ES-I3 (cell line): ENCODE measurements at regions not wholly inside any gene's neighbourhood (a gene's known extent, or its start where the extent isn't known, plus 50 kb on each side); places are given as distances from the start of the nearest gene placed in this dataset.

Experiments
- H3K36me3 ChIP-seq: 2 replicates; pipeline ENCODE4 v1.6.1; 2013; ENCODE audit warnings: mild to moderate bottlenecking, low read length, control low read depth, moderate library complexity; ENCODE audit not compliant: insufficient read depth
- H3K4me1 ChIP-seq: 2 replicates; pipeline ENCODE4 v1.6.1; 2013; ENCODE audit warnings: mild to moderate bottlenecking, control low read depth, low read length; ENCODE audit not compliant: insufficient read depth
- H3K9ac ChIP-seq: 2 replicates; pipeline ENCODE4 v1.6.1; 2013; ENCODE audit warnings: low read depth, mild to moderate bottlenecking, low read length, moderate library complexity
- H3K9me3 ChIP-seq: 2 replicates; pipeline ENCODE4 v1.6.1; 2013; ENCODE audit warnings: mild to moderate bottlenecking, low read length, moderate library complexity; ENCODE audit not compliant: control insufficient read depth, insufficient read depth

DNA sequence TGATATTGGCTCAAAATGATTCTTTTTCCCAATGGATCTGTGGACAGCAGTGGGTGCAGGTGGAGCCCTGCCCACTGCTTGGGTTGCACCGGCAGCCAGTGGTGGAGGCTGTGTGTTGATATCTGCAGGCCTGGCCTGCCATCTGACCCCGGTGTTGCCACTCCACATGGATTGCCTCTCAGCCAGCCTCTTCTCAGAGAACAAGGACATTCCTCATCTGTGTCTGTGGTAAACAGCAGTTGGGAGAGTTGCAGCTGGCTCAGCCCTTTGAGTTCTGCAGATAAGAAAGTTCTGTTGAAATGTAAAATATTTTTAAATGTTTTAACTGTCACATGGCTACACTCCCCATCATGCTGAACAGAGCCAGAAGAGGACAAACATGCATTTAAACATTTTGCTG is 374.9 kb upstream of the CELF2 start:
- H3K4me1 ChIP-seq = peaks cover 4% of the 10 kb centered on the region; the same call in 1 of the 2 replicates
- no peaks in the 10 kb centered on the region for H3K36me3 ChIP-seq
- H3K9ac ChIP-seq = no peak overlapping the region
- H3K9me3 ChIP-seq = no peaks in the 10 kb centered on the region

- Histone ChIP-seq H3K36me3 (no peaks in the 10 kb centered on the region), H3K9ac (no peak overlapping the region), H3K9me3 (no peaks in the 10 kb centered on the region), H3K4me1 (peaks cover 4% of the 10 kb centered on the region; the same call in 1 of the 2 replicates)
Observed at GRCh38 chr10:10644008-10644646, 373.5 kb upstream of the CELF2 start.

- H3K9me3 ChIP-seq = no peaks in the 10 kb centered on the region
- peaks cover 4% of the 10 kb centered on the region; the same call in 1 of the 2 replicates for H3K4me1 ChIP-seq
- H3K9ac ChIP-seq = no peak overlapping the region
- no peaks in the 10 kb centered on the region for H3K36me3 ChIP-seq
Observed at GRCh38 chr10:10644676-10645385, 372.8 kb upstream of the CELF2 start.

GRCh38 chr10:10647331-10647730 is 370.3 kb upstream of the CELF2 start:
- H3K9ac ChIP-seq = no peak overlapping the region
- H3K4me1 ChIP-seq = peaks cover 4% of the 10 kb centered on the region; the same call in 1 of the 2 replicates
- no peaks in the 10 kb centered on the region for H3K9me3 ChIP-seq
- H3K36me3 ChIP-seq = no peaks in the 10 kb centered on the region

GRCh38 chr10:10657139-10657760 is 360.4 kb upstream of the CELF2 start:
- Histone ChIP-seq H3K9me3 (no peaks in the 10 kb centered on the region), H3K4me1 (no peaks in the 10 kb centered on the region), H3K36me3 (no peaks in the 10 kb centered on the region), H3K9ac (no peak overlapping the region)

DNA sequence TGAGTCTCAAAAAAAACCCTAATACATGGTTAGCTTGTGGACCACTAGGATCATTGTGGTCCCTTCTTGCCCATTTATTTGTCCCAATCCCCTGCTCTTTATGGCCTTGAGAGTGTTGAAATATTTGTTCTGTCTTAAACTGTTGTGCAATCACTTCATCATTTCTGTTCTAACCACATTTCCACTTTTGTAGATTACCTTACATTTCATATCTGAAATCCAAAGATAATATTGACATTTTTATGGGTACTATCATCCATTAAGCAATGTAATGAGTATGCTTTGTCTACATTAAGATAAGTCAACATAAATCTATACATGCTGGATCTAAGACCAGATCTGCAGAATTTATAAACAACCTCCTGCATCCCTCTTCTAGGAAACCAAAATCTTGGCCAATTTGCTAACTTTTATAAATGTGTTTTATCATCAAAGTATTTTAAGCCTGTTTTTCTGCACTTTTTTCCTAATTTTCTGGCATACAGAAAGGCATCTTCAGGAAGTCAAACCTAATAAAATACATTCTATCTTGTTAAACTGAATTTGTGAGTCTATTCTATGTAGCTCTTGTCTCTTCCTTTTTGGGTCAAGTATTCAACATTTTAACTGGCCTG is 359.4 kb upstream of the CELF2 start:
- H3K9ac ChIP-seq = no peak overlapping the region
- H3K4me1 ChIP-seq = no peaks in the 10 kb centered on the region
- no peaks in the 10 kb centered on the region for H3K9me3 ChIP-seq
- H3K36me3 ChIP-seq = no peaks in the 10 kb centered on the region

- Histone ChIP-seq H3K9ac (no peak overlapping the region), H3K36me3 (no peaks in the 10 kb centered on the region), H3K9me3 (no peaks in the 10 kb centered on the region), H3K4me1 (no peaks in the 10 kb centered on the region)
Observed at GRCh38 chr10:10660054-10660453, 357.6 kb upstream of the CELF2 start.

DNA sequence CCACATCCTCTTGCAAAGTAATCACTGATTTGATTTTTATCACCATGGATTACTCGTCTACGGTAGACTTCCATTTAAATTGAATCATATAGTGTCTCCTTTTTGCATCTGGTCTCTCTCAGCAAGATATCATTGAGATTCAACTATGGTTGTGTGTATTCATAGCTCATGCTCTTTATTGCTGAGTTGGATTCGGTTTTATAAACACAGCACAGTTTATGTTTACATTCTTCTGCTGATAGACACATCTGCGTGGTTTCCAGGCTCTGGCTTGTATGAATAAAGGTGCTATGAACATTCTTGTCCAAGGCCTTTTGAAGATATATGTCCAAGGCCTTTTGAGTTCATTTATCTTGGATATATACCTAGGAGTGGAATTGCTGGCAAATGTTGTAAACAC is 356.5 kb upstream of the CELF2 start:
- Histone ChIP-seq H3K9me3 (no peaks in the 10 kb centered on the region), H3K36me3 (no peaks in the 10 kb centered on the region), H3K4me1 (no peaks in the 10 kb centered on the region), H3K9ac (no peak overlapping the region)

- Histone ChIP-seq H3K36me3 (no peaks in the 10 kb centered on the region), H3K9me3 (no peaks in the 10 kb centered on the region), H3K9ac (no peak overlapping the region), H3K4me1 (no peaks in the 10 kb centered on the region)
Observed at GRCh38 chr10:10662716-10663408, 354.8 kb upstream of the CELF2 start.

DNA sequence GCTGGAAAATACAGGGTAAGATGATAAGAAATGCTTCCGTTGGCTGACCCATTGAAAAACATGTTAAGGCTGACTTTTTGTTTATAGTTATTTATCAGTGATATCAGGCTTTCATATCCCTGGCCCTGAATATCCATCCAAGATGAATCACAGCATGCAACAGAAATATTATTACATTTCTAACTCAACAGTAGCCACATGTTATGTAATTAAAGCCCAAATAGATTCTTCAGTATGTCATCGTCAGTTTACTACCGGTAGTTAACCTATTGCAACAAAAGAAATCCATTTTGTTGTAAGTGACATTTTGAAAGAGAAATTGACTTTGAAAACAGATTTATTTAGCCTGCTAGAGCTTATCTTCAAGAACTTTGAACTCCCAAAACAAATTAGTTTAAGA is 354.1 kb upstream of the CELF2 start:
- Histone ChIP-seq H3K4me1 (no peaks in the 10 kb centered on the region), H3K9me3 (no peaks in the 10 kb centered on the region), H3K36me3 (no peaks in the 10 kb centered on the region), H3K9ac (no peak overlapping the region)

DNA sequence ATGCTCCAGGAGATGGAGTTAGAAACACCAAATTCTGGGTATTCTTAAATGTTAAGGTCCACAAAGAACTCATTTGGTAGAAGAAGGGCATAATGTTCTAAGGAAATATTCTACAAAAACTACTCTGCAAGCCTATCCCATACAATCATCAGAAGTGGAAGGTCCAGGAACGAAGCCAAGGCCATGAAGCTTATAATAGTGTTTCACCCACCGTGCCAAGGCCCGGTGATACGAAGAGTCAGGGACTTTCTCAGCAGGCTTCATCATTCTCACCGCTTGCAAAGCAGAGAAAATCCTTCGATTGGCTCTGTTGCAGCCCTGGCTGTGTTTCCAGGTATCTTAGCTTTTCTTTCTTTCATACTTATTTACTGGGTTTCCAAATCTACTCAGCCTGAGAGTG is 351.9 kb upstream of the CELF2 start:
- no peaks in the 10 kb centered on the region for H3K4me1 ChIP-seq
- no peaks in the 10 kb centered on the region for H3K36me3 ChIP-seq
- H3K9ac ChIP-seq = no peak overlapping the region
- no peaks in the 10 kb centered on the region for H3K9me3 ChIP-seq

- H3K36me3 ChIP-seq = no peaks in the 10 kb centered on the region
- H3K4me1 ChIP-seq = no peaks in the 10 kb centered on the region
- no peak overlapping the region for H3K9ac ChIP-seq
- H3K9me3 ChIP-seq = no peaks in the 10 kb centered on the region
Observed at GRCh38 chr10:10667466-10667865, 350.2 kb upstream of the CELF2 start.

DNA sequence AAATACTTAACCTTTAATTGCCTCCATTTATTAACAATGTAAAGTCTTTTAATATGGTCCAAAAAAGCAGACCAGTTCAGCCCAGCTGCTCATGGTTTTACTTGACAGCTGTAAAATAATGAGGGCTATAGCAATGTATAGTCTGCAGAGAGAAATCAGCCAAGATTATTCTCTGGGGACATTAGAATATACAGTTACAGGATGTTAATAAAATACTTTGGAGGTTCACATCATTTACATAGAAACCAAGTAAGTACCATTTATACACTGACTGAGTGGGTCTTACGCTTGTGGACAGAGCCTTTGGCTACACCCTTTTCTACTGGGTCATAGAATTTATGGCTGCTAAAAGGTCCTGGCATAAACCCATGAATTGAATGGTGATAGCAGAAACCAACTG is 340.7 kb upstream of the CELF2 start:
- Histone ChIP-seq H3K9me3 (no peaks in the 10 kb centered on the region), H3K36me3 (no peaks in the 10 kb centered on the region), H3K9ac (no peak overlapping the region), H3K4me1 (no peaks in the 10 kb centered on the region)

DNA sequence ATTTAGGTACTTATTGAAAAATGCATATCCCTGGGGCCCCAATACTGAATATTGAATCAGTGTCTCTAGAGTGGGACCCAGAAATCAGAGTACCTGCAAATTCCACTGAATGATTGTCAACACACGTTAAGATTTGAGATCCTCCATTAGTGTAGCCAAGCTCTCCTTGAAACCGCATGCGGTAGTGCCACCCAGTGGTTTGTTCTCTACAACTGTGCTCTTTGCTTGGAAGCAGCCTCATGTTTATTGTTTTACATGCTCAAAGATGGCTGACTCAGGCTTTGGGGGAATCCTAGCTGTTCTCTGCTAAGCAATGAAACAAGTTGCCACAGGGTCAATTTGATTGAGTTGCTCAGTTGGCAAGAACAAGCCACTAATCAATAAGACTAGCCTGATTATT is 340.2 kb upstream of the CELF2 start:
- no peaks in the 10 kb centered on the region for H3K4me1 ChIP-seq
- H3K9ac ChIP-seq = no peak overlapping the region
- no peaks in the 10 kb centered on the region for H3K9me3 ChIP-seq
- no peaks in the 10 kb centered on the region for H3K36me3 ChIP-seq
